Neural crest cell (in vitro differentiated cells): ENCODE measurements at regions not wholly inside any gene's neighbourhood (a gene's known extent, or its start where the extent isn't known, plus 50 kb on each side); places are given as distances from the start of the nearest gene placed in this dataset.

Source experiments
- DNase-seq: peaks from one replicate; pipeline ENCODE4 v3.0.0; 2021; ENCODE audit warnings: low read depth, mixed read lengths, low spot score
- H3K27ac Mint-ChIP-seq: one replicate; pipeline ENCODE4 v1.8.0; 2021; ENCODE audit warnings: mild to moderate bottlenecking, mixed read lengths; ENCODE audit not compliant: unreplicated experiment
- H3K27me3 Mint-ChIP-seq: 2 replicates; pipeline ENCODE4 v1.8.0; 2021; ENCODE audit warnings: low read depth, mild to moderate bottlenecking, mixed read lengths
- H3K36me3 Mint-ChIP-seq: 2 replicates; pipeline ENCODE4 v1.8.0; 2021; ENCODE audit warnings: low read depth, mild to moderate bottlenecking, mixed read lengths
- H3K4me1 Mint-ChIP-seq: 2 replicates; pipeline ENCODE4 v1.8.0; 2021; ENCODE audit warnings: mixed read lengths
- H3K4me3 Mint-ChIP-seq: one replicate; pipeline ENCODE4 v1.8.0; 2021; ENCODE audit warnings: mild to moderate bottlenecking, mixed read lengths
- H3K9me3 Mint-ChIP-seq: 2 replicates; pipeline ENCODE4 v1.8.0; 2021; ENCODE audit warnings: mixed read lengths
- CTCF ChIP-seq: fragments of 200-600 bp; sonication (generic); conservative IDR thresholded peaks from 2 replicates; pipeline ENCODE4 v1.5.0; 2021; ENCODE audit warnings: antibody characterized with exemption, mild to moderate bottlenecking

DNA sequence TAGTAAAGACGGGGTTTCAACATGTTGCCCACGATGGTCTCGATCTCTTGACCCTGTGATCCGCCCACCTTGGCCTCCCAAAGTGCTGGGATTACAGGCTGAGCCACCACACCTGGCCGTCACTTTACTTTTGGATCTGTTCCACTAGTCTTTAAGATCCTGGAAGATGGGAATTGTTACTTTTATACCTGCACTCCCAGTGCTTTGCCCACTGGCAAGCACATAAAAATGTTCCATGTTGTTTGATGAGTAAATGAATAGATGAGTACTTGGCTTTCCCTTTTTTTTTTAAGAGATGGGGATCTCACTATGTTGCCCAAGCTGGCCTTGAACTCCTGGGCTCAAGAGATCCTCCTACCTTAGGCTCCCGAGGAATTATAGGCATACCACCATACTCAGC is 84.8 kb upstream of the SASH1 start:
- TF ChIP-seq CTCF: no peak
- no peaks in the 10 kb centered on the region for H3K27me3 Mint-ChIP-seq
- no peak for DNase-seq
- H3K4me1 Mint-ChIP-seq: peaks cover 13% of the 10 kb centered on the region
- no peak overlapping the region for H3K4me3 Mint-ChIP-seq
- peaks cover 3% of the 10 kb centered on the region for H3K9me3 Mint-ChIP-seq
- no peak overlapping the region for H3K27ac Mint-ChIP-seq
- H3K36me3 Mint-ChIP-seq: no peaks in the 10 kb centered on the region

DNA sequence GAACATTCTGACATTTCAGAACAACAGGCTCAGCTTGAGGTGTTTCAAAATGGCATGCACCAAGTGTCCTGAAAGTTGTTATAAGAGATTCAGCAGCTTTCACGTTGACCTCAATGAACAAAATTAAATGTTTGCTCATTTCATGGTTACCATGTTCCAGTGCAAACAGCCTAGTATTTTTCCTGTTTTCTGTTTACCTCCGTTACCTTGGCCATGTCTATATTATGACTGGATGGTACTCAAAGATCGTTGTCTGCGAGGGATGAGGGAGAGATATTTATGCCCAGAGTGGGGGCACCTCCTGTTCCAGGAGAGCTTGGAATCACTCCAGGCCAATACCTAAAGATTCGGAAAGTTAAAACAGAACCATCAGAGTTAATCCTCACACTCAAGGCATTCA is 83.8 kb upstream of the SASH1 start:
- DNase-seq: no peak
- no peaks in the 10 kb centered on the region for H3K27me3 Mint-ChIP-seq
- no peak overlapping the region for H3K27ac Mint-ChIP-seq
- H3K9me3 Mint-ChIP-seq: peaks cover 3% of the 10 kb centered on the region
- no peak for TF ChIP-seq CTCF
- H3K4me3 Mint-ChIP-seq: no peak overlapping the region
- no peaks in the 10 kb centered on the region for H3K36me3 Mint-ChIP-seq
- peaks cover 13% of the 10 kb centered on the region for H3K4me1 Mint-ChIP-seq

DNA sequence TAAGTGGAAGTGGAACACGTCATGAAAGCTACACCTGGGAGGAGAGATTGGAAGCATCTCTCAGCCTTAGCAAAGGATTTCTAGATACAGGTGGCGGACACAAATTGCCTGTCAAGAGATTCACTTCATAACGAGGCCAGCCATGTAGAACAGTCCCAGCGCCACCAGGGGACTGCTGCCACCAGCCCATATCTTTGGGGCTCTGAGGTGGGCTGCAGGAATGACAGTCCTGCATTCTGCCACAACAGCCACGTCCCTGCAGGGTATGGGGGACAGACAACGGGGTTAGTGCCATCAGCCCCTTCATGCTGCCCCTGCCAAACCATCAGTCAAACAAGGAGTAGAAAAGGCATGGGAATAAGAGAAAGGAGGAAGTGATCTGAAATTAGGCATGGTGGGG is 81.2 kb upstream of the SASH1 start:
- no peak for TF ChIP-seq CTCF
- no peak overlapping the region for H3K27ac Mint-ChIP-seq
- no peaks in the 10 kb centered on the region for H3K9me3 Mint-ChIP-seq
- H3K27me3 Mint-ChIP-seq: no peaks in the 10 kb centered on the region
- H3K4me1 Mint-ChIP-seq: peaks cover 17% of the 10 kb centered on the region
- H3K36me3 Mint-ChIP-seq: no peaks in the 10 kb centered on the region
- no peak overlapping the region for H3K4me3 Mint-ChIP-seq
- no peak for DNase-seq

- Mint-ChIP-seq H3K9me3 (no peaks in the 10 kb centered on the region), H3K27ac (peak overlapping the region; percentile 24), H3K27me3 (no peaks in the 10 kb centered on the region), H3K4me3 (no peak overlapping the region), H3K4me1 (peaks cover 17% of the 10 kb centered on the region), H3K36me3 (no peaks in the 10 kb centered on the region)
- TF ChIP-seq CTCF: no peak
- DNase-seq: no peak
Measured at GRCh38 chr6:148263010-148263409, 79.6 kb upstream of the SASH1 start.

DNA sequence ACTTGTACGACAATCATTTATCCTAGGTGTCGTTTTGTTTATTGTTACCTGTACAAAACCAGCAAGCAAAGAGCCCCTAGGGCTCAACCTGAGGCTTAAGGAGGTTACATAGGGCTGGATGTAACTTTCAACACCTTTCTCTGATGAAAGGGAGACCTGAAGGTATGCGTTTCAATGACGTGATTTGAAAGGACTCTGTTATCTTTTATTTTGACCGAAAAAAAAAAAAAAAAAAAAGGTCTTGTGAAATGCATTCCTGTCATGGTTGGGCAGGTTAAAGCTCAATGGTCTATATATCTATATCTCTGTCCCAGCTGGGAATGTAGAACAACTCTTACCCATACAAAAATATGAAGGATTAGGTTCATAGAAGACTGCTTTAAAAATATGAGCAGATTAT is 78.7 kb upstream of the SASH1 start:
- no peaks in the 10 kb centered on the region for H3K27me3 Mint-ChIP-seq
- no peak for TF ChIP-seq CTCF
- no peak for DNase-seq
- no peaks in the 10 kb centered on the region for H3K36me3 Mint-ChIP-seq
- no peak overlapping the region for H3K4me3 Mint-ChIP-seq
- H3K9me3 Mint-ChIP-seq: no peaks in the 10 kb centered on the region
- H3K4me1 Mint-ChIP-seq: peaks cover 17% of the 10 kb centered on the region
- no peak overlapping the region for H3K27ac Mint-ChIP-seq

DNA sequence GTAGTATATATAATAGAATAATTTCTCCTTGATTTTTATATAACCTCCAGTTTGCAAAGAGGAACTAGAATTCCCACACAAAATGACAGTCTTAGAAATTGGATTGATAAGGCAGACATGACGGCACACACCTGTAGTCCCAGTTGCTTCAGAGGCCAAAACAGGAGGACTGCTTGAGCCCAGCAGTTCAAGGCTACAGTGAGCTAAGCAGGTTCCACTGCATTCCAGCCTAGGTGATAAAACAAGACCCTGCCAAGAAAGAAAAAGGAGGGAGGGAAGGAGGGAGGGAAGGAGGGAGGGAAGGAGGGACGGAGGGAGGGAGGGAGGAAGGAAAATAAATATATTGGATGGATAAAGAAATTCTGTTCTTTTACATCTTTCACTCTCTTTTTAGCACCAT is 77.6 kb upstream of the SASH1 start:
- Mint-ChIP-seq H3K27me3 (no peaks in the 10 kb centered on the region), H3K9me3 (no peaks in the 10 kb centered on the region), H3K4me1 (peaks cover 20% of the 10 kb centered on the region), H3K4me3 (no peak overlapping the region), H3K36me3 (no peaks in the 10 kb centered on the region), H3K27ac (no peak overlapping the region)
- no peak for TF ChIP-seq CTCF
- no peak for DNase-seq
